H1 (cell line): ENCODE measurements at regions not wholly inside any gene's neighbourhood (a gene's known extent, or its start where the extent isn't known, plus 50 kb on each side); places are given as distances from the start of the nearest gene placed in this dataset.

ENCODE experiments used
- BCL11A ChIP-seq, 2 experiments: IDR thresholded peaks; one replicate each; pipeline ENCODE4 v1.6.1; 2011; ENCODE audit warnings: low read depth in 2 of 2, low read length in 2 of 2, mild to moderate bottlenecking in 2 of 2
- CEBPB ChIP-seq: IDR thresholded peaks from 2 replicates; pipeline ENCODE4 v1.6.1; 2012; ENCODE audit warnings: low read depth, low read length
- CTCF ChIP-seq, 3 experiments: IDR thresholded peaks; 1 replicate in 2 of 3; 2 replicates in 1 of 3; pipeline versions ENCODE4 v1.5.1 to v1.6.1; 2011; ENCODE audit warnings: low read length in 3 of 3, mild to moderate bottlenecking in 3 of 3, inconsistent platforms in 2 of 3, low read depth in 1 of 3, moderate library complexity in 1 of 3; ENCODE audit not compliant: insufficient read depth in 1 of 3; ENCODE audit errors: control extremely low read depth in 1 of 3
- EP300 ChIP-seq, 2 experiments: IDR thresholded peaks; 1 replicate in 1 of 2; 2 replicates in 1 of 2; pipeline ENCODE4 v1.6.1; 2011 to 2012; ENCODE audit warnings: low read depth in 2 of 2, low read length in 2 of 2, mild to moderate bottlenecking in 2 of 2, borderline replicate concordance in 1 of 2, inconsistent platforms in 1 of 2, moderate library complexity in 1 of 2
- JUND ChIP-seq: IDR thresholded peaks from 2 replicates; pipeline ENCODE4 v1.6.1; 2011; ENCODE audit warnings: mild to moderate bottlenecking, improper control_type of control experiment, low read length
- MAX ChIP-seq: IDR thresholded peaks from 2 replicates; pipeline ENCODE4 v1.6.1; 2012; ENCODE audit warnings: inconsistent platforms
- POLR2A ChIP-seq, 2 experiments: IDR thresholded peaks; 1 replicate in 1 of 2; 2 replicates in 1 of 2; pipeline ENCODE4 v1.6.1; 2011; ENCODE audit warnings: low read depth in 2 of 2, low read length in 2 of 2, mild to moderate bottlenecking in 2 of 2; ENCODE audit errors: control extremely low read depth in 1 of 2
- POLR2AphosphoS5 ChIP-seq: IDR thresholded peaks from 2 replicates; pipeline ENCODE4 v1.6.1; 2011; ENCODE audit warnings: low read depth, low read length
- RFX5 ChIP-seq: IDR thresholded peaks from 2 replicates; pipeline ENCODE4 v1.6.1; 2011; ENCODE audit warnings: low read depth, low read length, improper control_type of control experiment, borderline replicate concordance
- TBP ChIP-seq: IDR thresholded peaks from 2 replicates; pipeline ENCODE4 v1.6.1; 2011; ENCODE audit warnings: low read depth, low read length, improper control_type of control experiment
- TCF12 ChIP-seq: IDR thresholded peaks from 2 replicates; pipeline ENCODE4 v1.6.1; 2011; ENCODE audit warnings: low read depth, mild to moderate bottlenecking, low read length
- TEAD4 ChIP-seq: IDR thresholded peaks from 2 replicates; pipeline ENCODE4 v1.6.1; 2012; ENCODE audit warnings: low read depth, low read length, inconsistent platforms, mixed read lengths
- ZNF274 ChIP-seq: IDR thresholded peaks from 2 replicates; pipeline ENCODE4 v1.7.0; 2012; ENCODE audit warnings: low read length, borderline replicate concordance; ENCODE audit errors: extremely low read depth

- TF ChIP-seq TCF12 (no peak), CTCF (IDR thresholded peaks at IDR 0.05; ENCODE audit: control extremely low read depth in 1 of 3, insufficient read depth in 1 of 3, low read depth in 1 of 3, low read length in 3 of 3) (no peak), TEAD4 (no peak), MAX (no peak), JUND (no peak), POLR2A (IDR thresholded peaks at IDR 0.05; ENCODE audit: control extremely low read depth in 1 of 2, low read depth in 2 of 2, low read length in 2 of 2) (no peak), TBP (no peak), ZNF274 (no peak), RFX5 (no peak), BCL11A (IDR thresholded peaks at IDR 0.05; ENCODE audit: low read depth in 2 of 2, low read length in 2 of 2) (no peak), CEBPB (no peak), POLR2AphosphoS5 (no peak), EP300 (IDR thresholded peaks at IDR 0.05; ENCODE audit: borderline replicate concordance in 1 of 2, low read depth in 2 of 2, low read length in 2 of 2) (no peak)
Measured at GRCh38 chr11:90525962-90526361, 303.1 kb upstream of the CHORDC1 start.
